ENCODE measurements at regions not wholly inside any gene's neighbourhood (a gene's known extent, or its start where the extent isn't known, plus 50 kb on each side); places are given as distances from the start of the nearest gene placed in this dataset.

DNA sequence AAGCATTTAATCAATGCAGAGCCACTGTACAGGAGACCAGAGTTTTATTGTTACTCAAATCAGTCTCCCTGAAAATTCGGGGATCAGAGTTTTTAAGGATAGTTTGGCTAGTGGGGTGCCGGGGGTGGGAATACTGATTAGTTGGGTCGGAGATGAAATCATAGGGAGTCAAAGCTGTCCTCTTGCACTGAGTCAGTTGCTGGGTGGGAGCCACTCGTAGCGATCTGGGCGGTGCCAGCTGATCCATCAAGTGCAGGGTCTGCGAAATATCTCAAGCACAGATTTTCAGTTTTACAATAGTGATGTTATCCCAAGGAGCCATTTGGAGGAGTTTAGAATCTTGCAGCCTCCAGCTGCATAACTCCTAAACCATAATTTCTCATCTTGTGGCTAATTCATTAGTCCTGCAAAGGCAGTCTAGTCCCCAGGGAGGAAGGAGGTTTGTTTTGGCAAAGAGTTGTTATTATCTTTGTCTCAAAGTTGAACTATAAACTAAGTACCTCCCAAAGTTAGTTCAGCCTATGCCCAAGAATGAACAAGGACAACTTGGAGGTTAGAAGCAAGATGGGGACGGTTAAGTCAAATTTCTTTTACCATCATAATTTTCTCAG is 169.4 kb upstream of the PLEKHG7 start:
- no peaks in the 10 kb centered on the region for H3F3A ChIP-seq (ENCODE audit: insufficient read depth, low read depth)
- H3K9me3 ChIP-seq (ENCODE audit: insufficient read depth, low read depth) = no peaks in the 10 kb centered on the region
- TF ChIP-seq, protein P1, sequence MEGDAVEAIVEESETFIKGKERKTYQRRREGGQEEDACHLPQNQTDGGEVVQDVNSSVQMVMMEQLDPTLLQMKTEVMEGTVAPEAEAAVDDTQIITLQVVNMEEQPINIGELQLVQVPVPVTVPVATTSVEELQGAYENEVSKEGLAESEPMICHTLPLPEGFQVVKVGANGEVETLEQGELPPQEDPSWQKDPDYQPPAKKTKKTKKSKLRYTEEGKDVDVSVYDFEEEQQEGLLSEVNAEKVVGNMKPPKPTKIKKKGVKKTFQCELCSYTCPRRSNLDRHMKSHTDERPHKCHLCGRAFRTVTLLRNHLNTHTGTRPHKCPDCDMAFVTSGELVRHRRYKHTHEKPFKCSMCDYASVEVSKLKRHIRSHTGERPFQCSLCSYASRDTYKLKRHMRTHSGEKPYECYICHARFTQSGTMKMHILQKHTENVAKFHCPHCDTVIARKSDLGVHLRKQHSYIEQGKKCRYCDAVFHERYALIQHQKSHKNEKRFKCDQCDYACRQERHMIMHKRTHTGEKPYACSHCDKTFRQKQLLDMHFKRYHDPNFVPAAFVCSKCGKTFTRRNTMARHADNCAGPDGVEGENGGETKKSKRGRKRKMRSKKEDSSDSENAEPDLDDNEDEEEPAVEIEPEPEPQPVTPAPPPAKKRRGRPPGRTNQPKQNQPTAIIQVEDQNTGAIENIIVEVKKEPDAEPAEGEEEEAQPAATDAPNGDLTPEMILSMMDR (conservative IDR thresholded peaks at IDR 0.05) = no peak
- no peak for TF ChIP-seq EZH2 (IDR thresholded peaks at IDR 0.05; ENCODE audit: low read depth)
- intact Hi-C loops (cut with micrococcal nuclease; ENCODE audit: unreplicated experiment) = no loop called here
- H2AFZ ChIP-seq = no peak overlapping the region
- no peak overlapping the region for H3K4me2 ChIP-seq
- BruUV-seq (replicated peaks) = no TSS peak
- no peaks in the 10 kb centered on the region for H3K9me2 ChIP-seq (ENCODE audit: insufficient read depth)
- H3K27ac ChIP-seq = no peak overlapping the region
- ChIA-PET CTCF (no interaction called here), POLR2A (ENCODE audit: unreplicated experiment) (no interaction called here)
- no peak overlapping the region for H3K4me3 ChIP-seq
- H3K79me2 ChIP-seq (ENCODE audit: low read depth) = no peaks in the 10 kb centered on the region
- no peaks in the 10 kb centered on the region; the same call in 1 of the 2 replicates for H3K4me1 ChIP-seq (replicated peaks; ENCODE audit: insufficient read depth)
- H4K20me1 ChIP-seq (ENCODE audit: insufficient read depth) = no peaks in the 10 kb centered on the region
- no peaks in the 10 kb centered on the region for H3K36me3 ChIP-seq (ENCODE audit: low read depth)
- H3K27me3 ChIP-seq (ENCODE audit: insufficient read depth, low read depth) = no peaks in the 10 kb centered on the region
- DNase-seq = no peak

- CTCF ChIA-PET = interaction anchor here (0.6 kb wide), 1 partner anchor 884 kb away, joined by 3 read pairs; no protein-coding TSS in a partner anchor
- Histone ChIP-seq H3F3A (ENCODE audit: insufficient read depth, low read depth) (no peaks in the 10 kb centered on the region), H3K4me2 (no peak overlapping the region), H3K36me3 (ENCODE audit: low read depth) (no peaks in the 10 kb centered on the region), H4K20me1 (ENCODE audit: insufficient read depth) (no peaks in the 10 kb centered on the region), H3K4me1 (replicated peaks; ENCODE audit: insufficient read depth) (no peaks in the 10 kb centered on the region), H2AFZ (no peak overlapping the region), H3K9me2 (ENCODE audit: insufficient read depth) (no peaks in the 10 kb centered on the region), H3K27ac (no peak overlapping the region), H3K4me3 (no peak overlapping the region), H3K27me3 (ENCODE audit: insufficient read depth, low read depth) (no peaks in the 10 kb centered on the region), H3K79me2 (ENCODE audit: low read depth) (no peaks in the 10 kb centered on the region), H3K9me3 (ENCODE audit: insufficient read depth, low read depth) (no peaks in the 10 kb centered on the region)
- intact Hi-C loops (cut with micrococcal nuclease; ENCODE audit: unreplicated experiment) = no loop called here
- TF ChIP-seq EZH2 (IDR thresholded peaks at IDR 0.05; ENCODE audit: low read depth) = no peak
- TF ChIP-seq, protein P1 (conservative IDR thresholded peaks at IDR 0.05) = no peak
- POLR2A ChIA-PET (ENCODE audit: unreplicated experiment) = no interaction called here
- DNase-seq = no peak
- BruUV-seq (replicated peaks) = no TSS peak
Observed at GRCh38 chr12:92530706-92531105, 172.1 kb upstream of the PLEKHG7 start.

DNA sequence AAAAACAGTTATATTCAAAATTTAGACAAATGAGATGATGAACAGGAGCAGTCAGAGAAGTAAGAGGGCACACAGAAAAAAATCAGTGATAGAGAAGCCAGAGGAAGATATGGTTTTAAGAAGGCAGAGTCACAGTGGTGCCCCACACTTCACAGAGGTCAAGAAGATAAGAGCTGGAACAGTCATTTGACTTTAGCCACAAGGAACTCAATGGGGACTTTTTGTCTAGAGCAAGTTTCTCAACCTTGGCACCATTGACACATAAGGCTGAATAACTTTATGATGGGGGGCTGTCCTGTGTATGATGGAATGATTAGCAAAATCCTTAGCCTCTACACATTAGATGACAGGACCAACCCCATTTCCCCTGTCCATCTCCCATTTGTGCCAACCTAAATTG is 172.8 kb upstream of the PLEKHG7 start:
- H4K20me1 ChIP-seq (ENCODE audit: insufficient read depth) = no peaks in the 10 kb centered on the region
- no peaks in the 10 kb centered on the region for H3K27me3 ChIP-seq (ENCODE audit: insufficient read depth, low read depth)
- no peaks in the 10 kb centered on the region for H3K36me3 ChIP-seq (ENCODE audit: low read depth)
- H3K79me2 ChIP-seq (ENCODE audit: low read depth) = no peaks in the 10 kb centered on the region
- no peak overlapping the region for H3K27ac ChIP-seq
- H3K4me3 ChIP-seq = no peak overlapping the region
- no TSS peak for BruUV-seq (replicated peaks)
- H3K9me3 ChIP-seq (ENCODE audit: insufficient read depth, low read depth) = no peaks in the 10 kb centered on the region
- no peak overlapping the region for H3K4me2 ChIP-seq
- no peak for DNase-seq
- no peaks in the 10 kb centered on the region for H3K9me2 ChIP-seq (ENCODE audit: insufficient read depth)
- TF ChIP-seq, protein P1 (conservative IDR thresholded peaks at IDR 0.05) = no peak
- TF ChIP-seq EZH2 (IDR thresholded peaks at IDR 0.05; ENCODE audit: low read depth) = no peak
- H3F3A ChIP-seq (ENCODE audit: insufficient read depth, low read depth) = no peaks in the 10 kb centered on the region
- intact Hi-C loops (cut with micrococcal nuclease; ENCODE audit: unreplicated experiment) = no loop called here
- CTCF ChIA-PET = no interaction called here
- POLR2A ChIA-PET (ENCODE audit: unreplicated experiment) = no interaction called here
- H3K4me1 ChIP-seq (replicated peaks; ENCODE audit: insufficient read depth) = no peaks in the 10 kb centered on the region
- H2AFZ ChIP-seq = no peak overlapping the region
